ENCODE measurements at regions not wholly inside any gene's neighbourhood (a gene's known extent, or its start where the extent isn't known, plus 50 kb on each side); places are given as distances from the start of the nearest gene placed in this dataset.

- TF ChIP-seq CTCF (IDR thresholded peaks at IDR 0.05) (no peak), POLR2A (IDR thresholded peaks at IDR 0.05) (no peak)
Measured at GRCh38 chr3:79906106-79906505, 138.3 kb upstream of the ROBO1 start.

All from tibial nerve (tissue), 3 donors.